Skeletal muscle satellite cell (primary cell): ENCODE measurements at regions not wholly inside any gene's neighbourhood (a gene's known extent, or its start where the extent isn't known, plus 50 kb on each side); places are given as distances from the start of the nearest gene placed in this dataset.

ENCODE experiments used
- H3K27me3 ChIP-seq: 2 replicates; pipeline ENCODE4 v1.7.0; 2013; ENCODE audit warnings: low read length; ENCODE audit not compliant: control insufficient read depth, insufficient read depth
- H3K36me3 ChIP-seq: 2 replicates; pipeline ENCODE4 v1.7.0; 2013; ENCODE audit warnings: mild to moderate bottlenecking, control low read depth, low read length; ENCODE audit not compliant: insufficient read depth
- H3K4me1 ChIP-seq: 2 replicates; pipeline ENCODE4 v1.7.0; 2013; ENCODE audit warnings: low read length; ENCODE audit not compliant: control insufficient read depth, insufficient read depth
- H3K4me2 ChIP-seq: 2 replicates; pipeline ENCODE4 v1.7.0; 2013; ENCODE audit warnings: mild to moderate bottlenecking, low read length
- H3K4me3 ChIP-seq: 2 replicates; pipeline ENCODE4 v1.7.0; 2013; ENCODE audit warnings: low read length
- H3K9ac ChIP-seq: 2 replicates; pipeline ENCODE4 v1.7.0; 2013; ENCODE audit warnings: mild to moderate bottlenecking, low read depth, low read length, moderate library complexity
- H3K9me3 ChIP-seq: replicated peaks from 2 replicates; pipeline ENCODE4 v1.7.0; 2013; ENCODE audit warnings: mild to moderate bottlenecking, control low read depth, low read length

GRCh38 chr15:73001840-73002239 lies 50.4 kb upstream of the NEO1 start:
- H3K4me2 ChIP-seq, result no peak overlapping the region
- H3K4me3 ChIP-seq, result no peak overlapping the region
- H3K27me3 ChIP-seq, result peaks cover 6% of the 10 kb centered on the region
- no peak overlapping the region for H3K9ac ChIP-seq
- no peaks in the 10 kb centered on the region for H3K9me3 ChIP-seq
- no peaks in the 10 kb centered on the region for H3K36me3 ChIP-seq
- H3K4me1 ChIP-seq, result no peaks in the 10 kb centered on the region

- Histone ChIP-seq H3K36me3 (no peaks in the 10 kb centered on the region), H3K9ac (no peak overlapping the region), H3K9me3 (no peaks in the 10 kb centered on the region), H3K27me3 (peaks cover 6% of the 10 kb centered on the region), H3K4me1 (no peaks in the 10 kb centered on the region), H3K4me2 (no peak overlapping the region), H3K4me3 (no peak overlapping the region)
Observed at GRCh38 chr15:73000293-73000692, 52.0 kb upstream of the NEO1 start.

- Histone ChIP-seq H3K9ac (no peak overlapping the region), H3K27me3 (peaks cover 4% of the 10 kb centered on the region), H3K9me3 (no peaks in the 10 kb centered on the region), H3K4me1 (peaks cover 6% of the 10 kb centered on the region), H3K4me2 (no peak overlapping the region), H3K4me3 (no peak overlapping the region), H3K36me3 (no peaks in the 10 kb centered on the region)
Observed at GRCh38 chr15:72999586-72999985, 52.7 kb upstream of the NEO1 start.

- H3K4me2 ChIP-seq, result no peak overlapping the region
- no peaks in the 10 kb centered on the region for H3K9me3 ChIP-seq
- peaks cover 9% of the 10 kb centered on the region for H3K4me1 ChIP-seq
- H3K36me3 ChIP-seq, result no peaks in the 10 kb centered on the region
- H3K9ac ChIP-seq, result no peak overlapping the region
- H3K4me3 ChIP-seq, result no peak overlapping the region
- no peaks in the 10 kb centered on the region for H3K27me3 ChIP-seq
Observed at GRCh38 chr15:72998681-72999466, 53.4 kb upstream of the NEO1 start.

GRCh38 chr15:72998226-72998625 lies 54.0 kb upstream of the NEO1 start:
- Histone ChIP-seq H3K9ac (no peak overlapping the region), H3K4me1 (peaks cover 9% of the 10 kb centered on the region), H3K36me3 (no peaks in the 10 kb centered on the region), H3K9me3 (no peaks in the 10 kb centered on the region), H3K4me3 (no peak overlapping the region), H3K4me2 (no peak overlapping the region), H3K27me3 (no peaks in the 10 kb centered on the region)

- no peaks in the 10 kb centered on the region for H3K9me3 ChIP-seq
- no peak overlapping the region for H3K9ac ChIP-seq
- peaks cover 31% of the 10 kb centered on the region for H3K4me1 ChIP-seq
- H3K4me2 ChIP-seq, result no peak overlapping the region
- H3K27me3 ChIP-seq, result no peaks in the 10 kb centered on the region
- no peak overlapping the region for H3K4me3 ChIP-seq
- H3K36me3 ChIP-seq, result no peaks in the 10 kb centered on the region
Observed at GRCh38 chr15:72995849-72996248, 56.4 kb upstream of the NEO1 start.

- Histone ChIP-seq H3K4me1 (peaks cover 38% of the 10 kb centered on the region), H3K4me3 (peak overlapping the region; percentile 42), H3K27me3 (no peaks in the 10 kb centered on the region), H3K9ac (peak overlapping the region; percentile 72), H3K36me3 (no peaks in the 10 kb centered on the region), H3K4me2 (peak overlapping the region; percentile 64), H3K9me3 (no peaks in the 10 kb centered on the region)
Observed at GRCh38 chr15:72994534-72995177, 57.6 kb upstream of the NEO1 start.

GRCh38 chr15:72992841-72993252 lies 59.4 kb upstream of the NEO1 start:
- peak overlapping the region; percentile 29 for H3K9ac ChIP-seq
- no peaks in the 10 kb centered on the region for H3K36me3 ChIP-seq
- no peak overlapping the region for H3K4me3 ChIP-seq
- peaks cover 38% of the 10 kb centered on the region for H3K4me1 ChIP-seq
- H3K9me3 ChIP-seq, result no peaks in the 10 kb centered on the region
- H3K4me2 ChIP-seq, result no peak overlapping the region
- H3K27me3 ChIP-seq, result no peaks in the 10 kb centered on the region

- no peaks in the 10 kb centered on the region for H3K36me3 ChIP-seq
- H3K4me1 ChIP-seq, result peaks cover 38% of the 10 kb centered on the region
- no peaks in the 10 kb centered on the region for H3K27me3 ChIP-seq
- no peak overlapping the region for H3K4me3 ChIP-seq
- no peaks in the 10 kb centered on the region for H3K9me3 ChIP-seq
- H3K4me2 ChIP-seq, result no peak overlapping the region
- no peak overlapping the region for H3K9ac ChIP-seq
Observed at GRCh38 chr15:72991026-72991425, 61.2 kb upstream of the NEO1 start.

- no peak overlapping the region for H3K4me3 ChIP-seq
- no peaks in the 10 kb centered on the region for H3K9me3 ChIP-seq
- H3K9ac ChIP-seq, result no peak overlapping the region
- no peaks in the 10 kb centered on the region for H3K4me1 ChIP-seq
- no peaks in the 10 kb centered on the region for H3K36me3 ChIP-seq
- peaks cover 9% of the 10 kb centered on the region for H3K27me3 ChIP-seq
- no peak overlapping the region for H3K4me2 ChIP-seq
Observed at GRCh38 chr15:72983801-72984545, 68.3 kb upstream of the NEO1 start.

- no peak overlapping the region for H3K4me3 ChIP-seq
- peaks cover 13% of the 10 kb centered on the region for H3K27me3 ChIP-seq
- H3K4me2 ChIP-seq, result no peak overlapping the region
- no peaks in the 10 kb centered on the region for H3K4me1 ChIP-seq
- no peaks in the 10 kb centered on the region for H3K9me3 ChIP-seq
- no peaks in the 10 kb centered on the region for H3K36me3 ChIP-seq
- H3K9ac ChIP-seq, result no peak overlapping the region
Observed at GRCh38 chr15:72982714-72983113, 69.5 kb upstream of the NEO1 start.
